ENCODE measurements at regions not wholly inside any gene's neighbourhood (a gene's known extent, or its start where the extent isn't known, plus 50 kb on each side); places are given as distances from the start of the nearest gene placed in this dataset.
"Not testable (repeated sequence)": the region's sequence is repeated elsewhere in the genome, so short reads cannot be mapped to it uniquely, and the experiment has no call there.

GRCh38 chr10:114713525-114714090 lies 55.5 kb upstream of the ABLIM1 start:
- TF ChIP-seq POLR2A (IDR thresholded peaks at IDR 0.05) = no peak
- TF ChIP-seq, protein P1, sequence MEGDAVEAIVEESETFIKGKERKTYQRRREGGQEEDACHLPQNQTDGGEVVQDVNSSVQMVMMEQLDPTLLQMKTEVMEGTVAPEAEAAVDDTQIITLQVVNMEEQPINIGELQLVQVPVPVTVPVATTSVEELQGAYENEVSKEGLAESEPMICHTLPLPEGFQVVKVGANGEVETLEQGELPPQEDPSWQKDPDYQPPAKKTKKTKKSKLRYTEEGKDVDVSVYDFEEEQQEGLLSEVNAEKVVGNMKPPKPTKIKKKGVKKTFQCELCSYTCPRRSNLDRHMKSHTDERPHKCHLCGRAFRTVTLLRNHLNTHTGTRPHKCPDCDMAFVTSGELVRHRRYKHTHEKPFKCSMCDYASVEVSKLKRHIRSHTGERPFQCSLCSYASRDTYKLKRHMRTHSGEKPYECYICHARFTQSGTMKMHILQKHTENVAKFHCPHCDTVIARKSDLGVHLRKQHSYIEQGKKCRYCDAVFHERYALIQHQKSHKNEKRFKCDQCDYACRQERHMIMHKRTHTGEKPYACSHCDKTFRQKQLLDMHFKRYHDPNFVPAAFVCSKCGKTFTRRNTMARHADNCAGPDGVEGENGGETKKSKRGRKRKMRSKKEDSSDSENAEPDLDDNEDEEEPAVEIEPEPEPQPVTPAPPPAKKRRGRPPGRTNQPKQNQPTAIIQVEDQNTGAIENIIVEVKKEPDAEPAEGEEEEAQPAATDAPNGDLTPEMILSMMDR (IDR thresholded peaks at IDR 0.05) = no peak
- no peaks in the 10 kb centered on the region for H3K36me3 ChIP-seq
- no peaks in the 10 kb centered on the region for H3K27me3 ChIP-seq
- DNase-seq = no peak
- H3K4me1 ChIP-seq = peaks cover 10 to 16% (median 12%) of the 10 kb centered on the region in 3 donors
- H3K4me3 ChIP-seq = no peak overlapping the region
- no peaks in the 10 kb centered on the region for H3K9me3 ChIP-seq
- 56 to 70% methylated on average over 5 of the region's 5 CpGs for WGBS, 2 donors
- intact Hi-C loops (cut with DNase I) = no loop called here
- H3K27ac ChIP-seq = peak overlapping the region in 3 of 4 donors; percentile 32 to 56 (median 54)

DNA sequence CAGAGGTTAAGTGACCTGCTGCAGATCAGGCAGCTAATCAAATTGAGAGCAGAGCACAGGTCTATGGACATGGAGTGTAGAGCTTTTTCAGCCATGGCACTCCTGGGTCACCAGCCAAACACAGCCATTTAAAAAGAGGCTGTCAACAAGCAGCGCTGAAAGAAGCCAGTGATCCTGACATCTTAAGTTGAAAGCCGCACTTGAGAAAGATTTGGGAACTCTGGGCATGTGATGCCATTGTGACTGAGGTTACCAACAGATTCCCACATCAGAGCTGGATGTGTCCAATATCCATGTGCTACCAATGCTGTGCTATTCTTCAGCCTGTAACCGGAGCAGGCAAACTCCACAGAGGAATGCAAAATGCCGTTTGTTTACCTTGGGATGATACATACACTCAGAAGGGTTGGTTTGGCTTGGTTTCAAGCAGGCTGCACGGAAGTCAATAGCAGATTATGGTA lies 56.2 kb upstream of the ABLIM1 start:
- intact Hi-C loops (cut with DNase I) = no loop called here
- WGBS, 2 donors = 35 to 46% methylated on average over 5 of the region's 5 CpGs
- H3K4me3 ChIP-seq = no peak overlapping the region

DNA sequence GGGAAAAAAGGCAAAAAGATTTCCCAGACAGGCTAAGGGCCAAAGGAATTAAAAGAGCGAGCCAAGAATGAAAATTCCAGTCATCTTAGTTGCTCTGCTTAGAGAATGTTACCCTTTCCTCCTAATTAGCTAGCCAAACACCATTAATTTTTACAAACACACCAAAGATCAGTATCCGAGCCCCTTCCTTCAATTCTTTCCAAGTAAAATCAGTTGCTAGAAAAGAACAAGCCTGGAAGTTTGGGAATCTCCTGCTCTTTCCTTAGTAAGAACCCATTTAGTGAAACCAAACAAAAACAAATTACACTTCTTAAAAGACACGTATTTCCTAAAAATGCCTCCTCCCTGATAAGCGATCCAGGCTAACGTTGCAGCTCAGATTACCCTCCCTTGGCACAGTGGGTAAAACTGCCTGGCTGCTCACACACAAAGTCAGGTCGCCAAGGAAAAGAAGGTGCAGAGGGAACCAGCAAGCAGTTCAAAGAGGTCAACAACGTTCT lies 57.1 kb upstream of the ABLIM1 start:
- DNase-seq = no peak
- Histone ChIP-seq H3K4me1 (peaks cover 10 to 16% (median 12%) of the 10 kb centered on the region in 3 donors), H3K36me3 (no peaks in the 10 kb centered on the region), H3K27ac (peak overlapping the region in 3 of 4 donors; percentile 32 to 54 (median 38)), H3K4me3 (no peak overlapping the region), H3K27me3 (no peaks in the 10 kb centered on the region), H3K9me3 (no peaks in the 10 kb centered on the region)
- WGBS, 2 donors = 36 to 48% methylated on average over 7 of the region's 7 CpGs
- intact Hi-C loops (cut with DNase I) = no loop called here
- no peak for TF ChIP-seq POLR2A (IDR thresholded peaks at IDR 0.05)
- TF ChIP-seq, protein P1 (IDR thresholded peaks at IDR 0.05) = no peak

More for the DNA sequence above, 56.2 kb upstream of the ABLIM1 start:
- Histone ChIP-seq H3K27ac (peak overlapping the region in 3 of 4 donors; percentile 32 to 56 (median 54)), H3K4me1 (peaks cover 10 to 16% (median 12%) of the 10 kb centered on the region in 3 donors), H3K9me3 (no peaks in the 10 kb centered on the region), H3K27me3 (no peaks in the 10 kb centered on the region), H3K36me3 (no peaks in the 10 kb centered on the region)
- DNase-seq = no peak
- TF ChIP-seq POLR2A (IDR thresholded peaks at IDR 0.05) = no peak
- TF ChIP-seq, protein P1 (IDR thresholded peaks at IDR 0.05) = no peak

- H3K27ac ChIP-seq = no peak overlapping the region
- DNase-seq = no peak
- no peaks in the 10 kb centered on the region for H3K9me3 ChIP-seq
- TF ChIP-seq, protein P1 (IDR thresholded peaks at IDR 0.05) = no peak
- no peak for TF ChIP-seq POLR2A (IDR thresholded peaks at IDR 0.05)
- no peaks in the 10 kb centered on the region for H3K36me3 ChIP-seq
- H3K4me3 ChIP-seq = no peak overlapping the region
- H3K4me1 ChIP-seq = peaks cover 10 to 16% (median 12%) of the 10 kb centered on the region in 3 donors
- WGBS, 2 donors = 78 to 83% methylated on average over 2 of the region's 2 CpGs
- intact Hi-C loops (cut with DNase I) = no loop called here
- no peaks in the 10 kb centered on the region for H3K27me3 ChIP-seq
These were observed 58.8 kb upstream of the ABLIM1 start for GRCh38 chr10:114716811-114717404.

DNA sequence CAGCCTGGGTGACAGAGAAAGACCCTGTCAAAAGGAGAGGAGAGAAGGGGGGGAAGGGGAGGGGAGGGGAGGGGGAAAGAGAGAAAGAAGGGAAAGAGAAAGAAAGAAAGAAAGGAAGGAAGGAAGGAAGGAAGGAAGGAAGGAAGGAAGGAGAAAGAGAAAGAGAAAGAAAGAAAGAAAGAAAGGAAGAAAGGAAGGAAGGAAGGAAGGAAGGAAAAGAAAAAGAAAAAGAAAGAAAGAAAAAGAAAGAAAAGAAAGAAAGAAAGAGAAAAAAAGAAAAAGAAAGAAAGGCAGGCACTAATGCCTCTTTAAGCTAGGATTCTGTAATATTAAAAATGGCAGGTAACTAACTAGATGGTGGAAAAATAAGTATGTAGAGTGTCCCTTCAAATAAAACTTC lies 59.8 kb upstream of the ABLIM1 start:
- H3K27ac ChIP-seq; intact Hi-C loops (cut with DNase I); H3K36me3 ChIP-seq; DNase-seq; H3K27me3 ChIP-seq; H3K4me3 ChIP-seq; H3K9me3 ChIP-seq: not testable (repeated sequence)
- peaks cover 10 to 16% (median 12%) of the 10 kb centered on the region in 3 donors for H3K4me1 ChIP-seq

Data from esophagus squamous epithelium (tissue), 5 donors.